ENCODE measurements at regions not wholly inside any gene's neighbourhood (a gene's known extent, or its start where the extent isn't known, plus 50 kb on each side); places are given as distances from the start of the nearest gene placed in this dataset.
"Not testable (repeated sequence)": the region's sequence is repeated elsewhere in the genome, so short reads cannot be mapped to it uniquely, and the experiment has no call there.

DNA sequence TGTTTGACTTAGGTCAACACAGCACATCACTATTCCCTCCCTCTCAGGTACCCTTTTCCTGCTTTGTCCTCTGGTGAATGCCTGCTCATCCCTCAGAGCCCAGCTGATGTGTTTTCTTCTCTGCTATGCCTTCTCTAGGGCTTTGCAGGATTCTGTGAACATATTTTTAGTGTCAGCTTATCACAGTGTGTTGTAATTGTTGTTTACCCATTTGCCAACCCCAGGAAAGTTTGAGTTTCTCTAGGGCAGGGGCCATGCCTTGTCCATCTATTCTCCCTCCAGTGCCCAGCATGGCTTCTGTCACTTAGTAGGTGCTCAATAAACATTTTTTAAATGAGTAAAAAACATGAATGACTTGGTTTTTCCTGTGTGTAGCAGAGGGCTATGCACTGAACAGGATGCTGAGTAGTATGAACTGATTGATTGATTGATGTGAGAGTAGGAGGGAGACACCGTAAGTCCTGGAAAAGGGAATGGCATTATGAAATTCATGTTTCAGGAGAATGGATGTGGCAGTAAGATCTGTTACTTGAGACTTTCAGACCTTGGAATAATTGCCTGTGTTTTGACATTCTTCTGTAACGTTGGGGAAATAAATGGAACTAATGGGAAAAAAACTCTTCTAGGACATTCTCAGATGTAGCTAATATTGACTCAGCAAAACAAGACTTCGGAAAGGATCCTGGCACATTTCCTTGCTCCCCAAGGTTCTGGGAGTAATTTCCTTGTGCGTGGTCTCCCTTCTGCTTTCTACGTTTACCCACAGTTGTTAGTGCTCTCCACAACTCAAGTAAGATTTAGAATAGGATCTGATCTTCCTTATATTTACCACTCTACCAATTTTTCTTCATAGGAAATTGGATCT, 267.3 kb upstream of the TBL1XR1 start:
- Histone ChIP-seq H3K79me2 (ENCODE audit: low read depth) (no peaks in the 10 kb centered on the region), H3F3A (ENCODE audit: insufficient read depth, low read depth) (no peaks in the 10 kb centered on the region), H3K9me2 (ENCODE audit: insufficient read depth) (no peaks in the 10 kb centered on the region), H2AFZ (no peak overlapping the region), H3K36me3 (ENCODE audit: low read depth) (no peaks in the 10 kb centered on the region), H3K27ac (no peak overlapping the region), H3K4me1 (replicated peaks; ENCODE audit: insufficient read depth) (peaks cover 8% of the 10 kb centered on the region; the same call in 1 of the 2 replicates), H4K20me1 (ENCODE audit: insufficient read depth) (no peaks in the 10 kb centered on the region), H3K27me3 (ENCODE audit: insufficient read depth, low read depth) (no peaks in the 10 kb centered on the region), H3K9me3 (ENCODE audit: insufficient read depth, low read depth) (peaks cover 21% of the 10 kb centered on the region), H3K4me2 (no peak overlapping the region), H3K4me3 (no peak overlapping the region)
- DNase-seq: no peak
- no TSS peak for BruUV-seq (replicated peaks)
- intact Hi-C loops (cut with micrococcal nuclease; ENCODE audit: unreplicated experiment): no loop called here
- no peak for TF ChIP-seq EZH2 (IDR thresholded peaks at IDR 0.05; ENCODE audit: low read depth)
- TF ChIP-seq, protein P1, sequence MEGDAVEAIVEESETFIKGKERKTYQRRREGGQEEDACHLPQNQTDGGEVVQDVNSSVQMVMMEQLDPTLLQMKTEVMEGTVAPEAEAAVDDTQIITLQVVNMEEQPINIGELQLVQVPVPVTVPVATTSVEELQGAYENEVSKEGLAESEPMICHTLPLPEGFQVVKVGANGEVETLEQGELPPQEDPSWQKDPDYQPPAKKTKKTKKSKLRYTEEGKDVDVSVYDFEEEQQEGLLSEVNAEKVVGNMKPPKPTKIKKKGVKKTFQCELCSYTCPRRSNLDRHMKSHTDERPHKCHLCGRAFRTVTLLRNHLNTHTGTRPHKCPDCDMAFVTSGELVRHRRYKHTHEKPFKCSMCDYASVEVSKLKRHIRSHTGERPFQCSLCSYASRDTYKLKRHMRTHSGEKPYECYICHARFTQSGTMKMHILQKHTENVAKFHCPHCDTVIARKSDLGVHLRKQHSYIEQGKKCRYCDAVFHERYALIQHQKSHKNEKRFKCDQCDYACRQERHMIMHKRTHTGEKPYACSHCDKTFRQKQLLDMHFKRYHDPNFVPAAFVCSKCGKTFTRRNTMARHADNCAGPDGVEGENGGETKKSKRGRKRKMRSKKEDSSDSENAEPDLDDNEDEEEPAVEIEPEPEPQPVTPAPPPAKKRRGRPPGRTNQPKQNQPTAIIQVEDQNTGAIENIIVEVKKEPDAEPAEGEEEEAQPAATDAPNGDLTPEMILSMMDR (conservative IDR thresholded peaks at IDR 0.05): no peak
- ChIA-PET POLR2A (ENCODE audit: unreplicated experiment) (no interaction called here), CTCF (no interaction called here)

DNA sequence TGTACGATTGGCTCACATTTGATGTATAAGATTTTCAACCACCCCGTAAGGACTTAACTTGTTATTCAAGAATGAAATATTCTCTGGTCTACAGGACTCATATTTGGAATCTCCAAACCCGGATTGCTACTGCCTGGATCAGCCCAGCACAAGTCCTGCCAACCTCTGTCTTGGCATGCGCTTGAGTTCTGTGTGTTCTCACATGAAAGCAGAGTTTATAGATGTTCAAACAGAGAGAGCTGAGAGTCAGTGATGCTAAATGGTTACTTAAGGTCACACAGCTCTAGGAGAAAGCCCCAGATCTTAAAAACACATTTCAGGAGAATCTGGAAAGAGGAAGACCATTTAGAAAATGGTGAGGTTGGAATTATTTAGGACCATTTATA, 268.0 kb upstream of the TBL1XR1 start:
- no peak overlapping the region for H3K27ac ChIP-seq
- intact Hi-C loops (cut with micrococcal nuclease; ENCODE audit: unreplicated experiment): no loop called here
- no TSS peak for BruUV-seq (replicated peaks)

DNA sequence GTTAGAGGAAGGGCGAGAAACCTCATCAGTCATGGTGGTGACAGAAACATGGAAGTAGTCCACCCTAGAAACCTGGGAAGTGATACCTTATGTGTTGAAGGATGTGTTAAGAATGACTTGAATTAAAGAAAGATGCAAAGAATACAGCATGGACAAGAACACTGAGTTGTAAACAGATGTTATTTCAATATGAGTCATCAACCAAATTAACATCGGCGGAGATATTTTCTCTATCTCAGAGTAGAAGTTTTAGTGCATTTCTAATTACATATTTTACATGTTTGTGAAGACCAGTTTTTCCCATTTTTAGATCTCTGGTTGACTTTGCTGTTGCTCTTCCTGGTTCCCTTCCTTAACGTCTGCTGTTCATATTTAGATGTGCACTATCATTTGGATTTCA, 268.8 kb upstream of the TBL1XR1 start:
- BruUV-seq (replicated peaks): no TSS peak
- H3K4me2 ChIP-seq: no peak overlapping the region
- peaks cover 8% of the 10 kb centered on the region; the same call in 1 of the 2 replicates for H3K4me1 ChIP-seq (replicated peaks; ENCODE audit: insufficient read depth)
- H3K9me3 ChIP-seq (ENCODE audit: insufficient read depth, low read depth): peaks cover 22% of the 10 kb centered on the region; the same call in 1 of the 2 replicates
- no peak for TF ChIP-seq EZH2 (IDR thresholded peaks at IDR 0.05; ENCODE audit: low read depth)
- TF ChIP-seq, protein P1 (conservative IDR thresholded peaks at IDR 0.05): no peak
- no peak overlapping the region for H3K27ac ChIP-seq
- no peak overlapping the region for H2AFZ ChIP-seq
- ChIA-PET CTCF (no interaction called here), POLR2A (ENCODE audit: unreplicated experiment) (no interaction called here)
- no peak for DNase-seq
- no peaks in the 10 kb centered on the region for H3F3A ChIP-seq (ENCODE audit: insufficient read depth, low read depth)
- H3K27me3 ChIP-seq (ENCODE audit: insufficient read depth, low read depth): no peaks in the 10 kb centered on the region
- no peaks in the 10 kb centered on the region for H3K9me2 ChIP-seq (ENCODE audit: insufficient read depth)
- no peaks in the 10 kb centered on the region for H4K20me1 ChIP-seq (ENCODE audit: insufficient read depth)
- intact Hi-C loops (cut with micrococcal nuclease; ENCODE audit: unreplicated experiment): no loop called here
- H3K36me3 ChIP-seq (ENCODE audit: low read depth): no peaks in the 10 kb centered on the region
- H3K4me3 ChIP-seq: no peak overlapping the region
- H3K79me2 ChIP-seq (ENCODE audit: low read depth): no peaks in the 10 kb centered on the region

More for the DNA sequence above, 268.0 kb upstream of the TBL1XR1 start:
- H3K4me2 ChIP-seq: no peak overlapping the region
- no peaks in the 10 kb centered on the region for H3F3A ChIP-seq (ENCODE audit: insufficient read depth, low read depth)
- POLR2A ChIA-PET (ENCODE audit: unreplicated experiment): no interaction called here
- TF ChIP-seq EZH2 (IDR thresholded peaks at IDR 0.05; ENCODE audit: low read depth): no peak
- TF ChIP-seq, protein P1 (conservative IDR thresholded peaks at IDR 0.05): no peak
- H3K9me3 ChIP-seq (ENCODE audit: insufficient read depth, low read depth): peaks cover 22% of the 10 kb centered on the region
- no peaks in the 10 kb centered on the region for H3K27me3 ChIP-seq (ENCODE audit: insufficient read depth, low read depth)
- H3K36me3 ChIP-seq (ENCODE audit: low read depth): no peaks in the 10 kb centered on the region
- H3K79me2 ChIP-seq (ENCODE audit: low read depth): no peaks in the 10 kb centered on the region
- H3K9me2 ChIP-seq (ENCODE audit: insufficient read depth): no peaks in the 10 kb centered on the region
- DNase-seq: no peak
- CTCF ChIA-PET: no interaction called here
- H3K4me3 ChIP-seq: no peak overlapping the region
- no peak overlapping the region for H2AFZ ChIP-seq
- peaks cover 8% of the 10 kb centered on the region; the same call in 1 of the 2 replicates for H3K4me1 ChIP-seq (replicated peaks; ENCODE audit: insufficient read depth)
- no peaks in the 10 kb centered on the region for H4K20me1 ChIP-seq (ENCODE audit: insufficient read depth)

DNA sequence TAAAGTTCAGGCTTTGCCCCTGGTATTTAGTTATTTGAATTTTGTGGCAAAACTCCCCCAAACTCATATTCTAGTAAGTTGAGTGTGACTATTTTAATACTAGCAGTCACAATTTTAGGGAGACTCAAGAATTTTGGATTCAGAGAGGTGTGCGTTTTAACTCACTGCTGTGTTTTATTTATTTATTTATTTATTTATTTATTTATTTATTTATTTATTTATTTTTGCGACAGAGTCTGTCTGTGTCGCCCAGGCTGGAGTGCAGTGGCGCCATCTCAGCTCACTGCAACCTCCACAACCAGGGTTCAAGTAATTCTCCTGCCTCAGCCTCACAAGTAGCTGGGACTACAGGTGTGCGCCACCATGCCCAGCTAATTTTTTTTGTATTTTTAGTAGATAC, 269.3 kb upstream of the TBL1XR1 start:
- DNase-seq; CTCF ChIA-PET; H3K4me2 ChIP-seq; H3K27ac ChIP-seq; intact Hi-C loops (cut with micrococcal nuclease; ENCODE audit: unreplicated experiment); H3K27me3 ChIP-seq (ENCODE audit: insufficient read depth, low read depth); H3K79me2 ChIP-seq (ENCODE audit: low read depth); H3K9me2 ChIP-seq (ENCODE audit: insufficient read depth); H3K36me3 ChIP-seq (ENCODE audit: low read depth); H4K20me1 ChIP-seq (ENCODE audit: insufficient read depth); BruUV-seq (replicated peaks); POLR2A ChIA-PET (ENCODE audit: unreplicated experiment); H2AFZ ChIP-seq; H3K4me1 ChIP-seq (replicated peaks; ENCODE audit: insufficient read depth); H3F3A ChIP-seq (ENCODE audit: insufficient read depth, low read depth); H3K4me3 ChIP-seq: not testable (repeated sequence)
- peaks cover 18% of the 10 kb centered on the region; the same call in 1 of the 2 replicates for H3K9me3 ChIP-seq (ENCODE audit: insufficient read depth, low read depth)

Measured in PC-9 (cell line).